Mononuclear cell (primary cell): ENCODE measurements at regions not wholly inside any gene's neighbourhood (a gene's known extent, or its start where the extent isn't known, plus 50 kb on each side); places are given as distances from the start of the nearest gene placed in this dataset.

Experiments
- H3K27me3 ChIP-seq: 2 replicates; pipeline ENCODE4 v1.6.0; 2011; ENCODE audit warnings: low read length, control low read depth; ENCODE audit not compliant: insufficient read depth
- H3K4me1 ChIP-seq: 2 replicates; pipeline ENCODE4 v1.5.1; 2011; ENCODE audit warnings: mild to moderate bottlenecking, low read length, control low read depth; ENCODE audit not compliant: insufficient read depth
- H3K4me3 ChIP-seq: 2 replicates; pipeline ENCODE4 v1.5.1; 2011; ENCODE audit warnings: mild to moderate bottlenecking, low read length, moderate library complexity
- H3K9me3 ChIP-seq: 2 replicates; pipeline ENCODE4 v1.5.1; 2011; ENCODE audit warnings: low read depth, mild to moderate bottlenecking, control low read depth, low read length

- no peaks in the 10 kb centered on the region for H3K27me3 ChIP-seq
- no peaks in the 10 kb centered on the region for H3K4me1 ChIP-seq
These were observed 201.6 kb downstream of the PTPRU start for GRCh38 chr1:29437946-29438345.

GRCh38 chr1:29436181-29436785 lies 200.0 kb downstream of the PTPRU start:
- no peaks in the 10 kb centered on the region for H3K27me3 ChIP-seq
- no peak overlapping the region for H3K4me3 ChIP-seq
- H3K9me3 ChIP-seq = no peaks in the 10 kb centered on the region
- no peaks in the 10 kb centered on the region for H3K4me1 ChIP-seq

More at GRCh38 chr1:29437946-29438345, 201.6 kb downstream of the PTPRU start:
- no peak overlapping the region for H3K4me3 ChIP-seq
- H3K9me3 ChIP-seq = no peaks in the 10 kb centered on the region

- H3K9me3 ChIP-seq = no peaks in the 10 kb centered on the region
- H3K4me3 ChIP-seq = no peak overlapping the region
These were observed 197.5 kb downstream of the PTPRU start for GRCh38 chr1:29433830-29434229.

GRCh38 chr1:29431138-29431537 lies 194.8 kb downstream of the PTPRU start:
- Histone ChIP-seq H3K4me3 (no peak overlapping the region), H3K4me1 (no peaks in the 10 kb centered on the region)

More at GRCh38 chr1:29433830-29434229, 197.5 kb downstream of the PTPRU start:
- H3K4me1 ChIP-seq = no peaks in the 10 kb centered on the region
- H3K27me3 ChIP-seq = no peaks in the 10 kb centered on the region

GRCh38 chr1:29429656-29430055 lies 193.3 kb downstream of the PTPRU start:
- H3K4me3 ChIP-seq = no peak overlapping the region
- H3K4me1 ChIP-seq = no peaks in the 10 kb centered on the region
- no peaks in the 10 kb centered on the region for H3K27me3 ChIP-seq
- no peaks in the 10 kb centered on the region for H3K9me3 ChIP-seq

More at GRCh38 chr1:29431138-29431537, 194.8 kb downstream of the PTPRU start:
- no peaks in the 10 kb centered on the region for H3K9me3 ChIP-seq
- no peaks in the 10 kb centered on the region for H3K27me3 ChIP-seq

- Histone ChIP-seq H3K9me3 (no peaks in the 10 kb centered on the region), H3K4me3 (no peak overlapping the region), H3K4me1 (no peaks in the 10 kb centered on the region), H3K27me3 (no peaks in the 10 kb centered on the region)
These were observed 192.7 kb downstream of the PTPRU start for GRCh38 chr1:29428997-29429396.

GRCh38 chr1:29428280-29428615 lies 191.9 kb downstream of the PTPRU start:
- Histone ChIP-seq H3K4me1 (no peaks in the 10 kb centered on the region), H3K27me3 (no peaks in the 10 kb centered on the region), H3K4me3 (no peak overlapping the region), H3K9me3 (no peaks in the 10 kb centered on the region)

- no peaks in the 10 kb centered on the region for H3K27me3 ChIP-seq
- H3K9me3 ChIP-seq = no peaks in the 10 kb centered on the region
- H3K4me3 ChIP-seq = no peak overlapping the region
- no peaks in the 10 kb centered on the region for H3K4me1 ChIP-seq
These were observed 191.4 kb downstream of the PTPRU start for GRCh38 chr1:29427614-29428279.

GRCh38 chr1:29426701-29427279 lies 190.5 kb downstream of the PTPRU start:
- Histone ChIP-seq H3K4me3 (no peak overlapping the region), H3K9me3 (no peaks in the 10 kb centered on the region), H3K4me1 (no peaks in the 10 kb centered on the region), H3K27me3 (no peaks in the 10 kb centered on the region)

- Histone ChIP-seq H3K9me3 (no peaks in the 10 kb centered on the region), H3K4me1 (no peaks in the 10 kb centered on the region), H3K4me3 (no peak overlapping the region), H3K27me3 (peaks cover 3% of the 10 kb centered on the region)
These were observed 189.3 kb downstream of the PTPRU start for GRCh38 chr1:29425631-29426030.

GRCh38 chr1:29424266-29424665 lies 187.9 kb downstream of the PTPRU start:
- Histone ChIP-seq H3K27me3 (peaks cover 3% of the 10 kb centered on the region), H3K4me1 (no peaks in the 10 kb centered on the region), H3K9me3 (no peaks in the 10 kb centered on the region), H3K4me3 (no peak overlapping the region)

GRCh38 chr1:29420202-29420601 lies 183.9 kb downstream of the PTPRU start:
- H3K4me3 ChIP-seq = no peak overlapping the region
- peaks cover 3% of the 10 kb centered on the region for H3K27me3 ChIP-seq
- no peaks in the 10 kb centered on the region for H3K9me3 ChIP-seq
- H3K4me1 ChIP-seq = no peaks in the 10 kb centered on the region

GRCh38 chr1:29417971-29418370 lies 181.6 kb downstream of the PTPRU start:
- Histone ChIP-seq H3K27me3 (peaks cover 3% of the 10 kb centered on the region), H3K4me3 (no peak overlapping the region), H3K4me1 (no peaks in the 10 kb centered on the region), H3K9me3 (no peaks in the 10 kb centered on the region)

- Histone ChIP-seq H3K27me3 (peaks cover 3% of the 10 kb centered on the region), H3K4me3 (no peak overlapping the region), H3K4me1 (no peaks in the 10 kb centered on the region), H3K9me3 (no peaks in the 10 kb centered on the region)
These were observed 181.0 kb downstream of the PTPRU start for GRCh38 chr1:29417147-29417858.
